Stimulated activated CD8-positive, alpha-beta memory T cell treated with anti-CD3 and anti-CD28 coated beads, Interleukin-7, amount 100 ng/mL, for 48 hours (primary cell): ENCODE measurements at regions not wholly inside any gene's neighbourhood (a gene's known extent, or its start where the extent isn't known, plus 50 kb on each side); places are given as distances from the start of the nearest gene placed in this dataset.
"Not testable (repeated sequence)": the region's sequence is repeated elsewhere in the genome, so short reads cannot be mapped to it uniquely, and the experiment has no call there.

ENCODE experiments used
- DNase-seq, 2 donors: peaks; one replicate each; pipeline ENCODE4 v3.0.0-alpha.2; 2020; ENCODE audit warnings: low read depth in 1 of 2; ENCODE audit errors: extremely low read depth in 1 of 2

GRCh38 chr15:79492065-79492464 lies 59.9 kb downstream of the MINAR1 start:
- no peak for DNase-seq

GRCh38 chr15:79494384-79494909 lies 62.3 kb downstream of the MINAR1 start:
- no peak for DNase-seq

GRCh38 chr15:79494963-79495755 lies 63.0 kb downstream of the MINAR1 start:
- no peak for DNase-seq

GRCh38 chr15:79495775-79496174 lies 63.6 kb downstream of the MINAR1 start:
- no peak for DNase-seq

GRCh38 chr15:79496838-79497237 lies 64.7 kb downstream of the MINAR1 start:
- no peak for DNase-seq

GRCh38 chr15:79501086-79501485 lies 69.0 kb downstream of the MINAR1 start:
- DNase-seq: no peak

GRCh38 chr15:79505956-79506355 lies 73.8 kb downstream of the MINAR1 start:
- no peak for DNase-seq

GRCh38 chr15:79512844-79513243 lies 80.7 kb downstream of the MINAR1 start:
- DNase-seq: not testable (repeated sequence)

- no peak for DNase-seq
Observed at GRCh38 chr15:79513417-79513816, 81.3 kb downstream of the MINAR1 start.

GRCh38 chr15:79513940-79514339 lies 81.8 kb downstream of the MINAR1 start:
- DNase-seq: no peak

GRCh38 chr15:79515300-79516027 lies 83.3 kb downstream of the MINAR1 start:
- no peak for DNase-seq

GRCh38 chr15:79516155-79516554 lies 84.0 kb downstream of the MINAR1 start:
- DNase-seq: no peak

GRCh38 chr15:79516646-79517045 lies 84.5 kb downstream of the MINAR1 start:
- no peak for DNase-seq

- no peak for DNase-seq
Observed at GRCh38 chr15:79519628-79520027, 87.5 kb downstream of the MINAR1 start.

GRCh38 chr15:79520654-79521053 lies 88.5 kb downstream of the MINAR1 start:
- no peak for DNase-seq

- DNase-seq: no peak
Observed at GRCh38 chr15:79522656-79523055, 90.5 kb downstream of the MINAR1 start.

GRCh38 chr15:79523266-79523665 lies 91.1 kb downstream of the MINAR1 start:
- DNase-seq: no peak

GRCh38 chr15:79524531-79524930 lies 92.4 kb downstream of the MINAR1 start:
- DNase-seq: no peak

GRCh38 chr15:79526376-79526775 lies 94.2 kb downstream of the MINAR1 start:
- DNase-seq: no peak

GRCh38 chr15:79527821-79528220 lies 95.7 kb downstream of the MINAR1 start:
- no peak for DNase-seq

- DNase-seq: no peak
Observed at GRCh38 chr15:79529157-79529785, 97.1 kb downstream of the MINAR1 start.

GRCh38 chr15:79535536-79535935 lies 103.4 kb downstream of the MINAR1 start:
- DNase-seq: no peak
